Right forelimb (tissue), 1 donor: ENCODE measurements at regions not wholly inside any gene's neighbourhood (a gene's known extent, or its start where the extent isn't known, plus 50 kb on each side); places are given as distances from the start of the nearest gene placed in this dataset.

Source experiments
- DNase-seq: peaks from one replicate; pipeline ENCODE4 v3.0.0-alpha.2; 2018

GRCh38 chr6:41429506-41430504 is 94.4 kb downstream of the NCR2 start:
- no peak for DNase-seq

GRCh38 chr6:41430875-41431274 is 95.5 kb downstream of the NCR2 start:
- no peak for DNase-seq

GRCh38 chr6:41432280-41432679 is 96.9 kb downstream of the NCR2 start:
- no peak for DNase-seq

- no peak for DNase-seq
Observed at GRCh38 chr6:41434803-41435481, 99.5 kb downstream of the NCR2 start.

GRCh38 chr6:41437604-41438003 is 102.2 kb downstream of the NCR2 start:
- no peak for DNase-seq

- DNase-seq: no peak
Observed at GRCh38 chr6:41438746-41439145, 103.3 kb downstream of the NCR2 start.

- DNase-seq: no peak
Observed at GRCh38 chr6:41439524-41440418, 104.4 kb downstream of the NCR2 start.

GRCh38 chr6:41440958-41441357 is 105.2 kb upstream of the FOXP4 start:
- DNase-seq: no peak

GRCh38 chr6:41441598-41442351 is 104.4 kb upstream of the FOXP4 start:
- no peak for DNase-seq

- DNase-seq: no peak
Observed at GRCh38 chr6:41442352-41442672, 103.9 kb upstream of the FOXP4 start.

GRCh38 chr6:41442800-41443501 is 103.2 kb upstream of the FOXP4 start:
- peak; percentile 90 for DNase-seq

GRCh38 chr6:41443616-41444525 is 102.3 kb upstream of the FOXP4 start:
- DNase-seq: peak; percentile 79

- no peak for DNase-seq
Observed at GRCh38 chr6:41445261-41445660, 100.9 kb upstream of the FOXP4 start.

- DNase-seq: no peak
Observed at GRCh38 chr6:41446132-41446531, 100.0 kb upstream of the FOXP4 start.

GRCh38 chr6:41446907-41447545 is 99.2 kb upstream of the FOXP4 start:
- DNase-seq: no peak

GRCh38 chr6:41448256-41448655 is 97.9 kb upstream of the FOXP4 start:
- DNase-seq: no peak

GRCh38 chr6:41449399-41450245 is 96.6 kb upstream of the FOXP4 start:
- DNase-seq: peak; percentile 74

GRCh38 chr6:41450581-41450980 is 95.6 kb upstream of the FOXP4 start:
- no peak for DNase-seq

- DNase-seq: no peak
Observed at GRCh38 chr6:41451039-41451438, 95.1 kb upstream of the FOXP4 start.
